Activated naive CD8-positive, alpha-beta T cell treated with anti-CD3 and anti-CD28 coated beads for 36 hours (primary cell): ENCODE measurements at regions not wholly inside any gene's neighbourhood (a gene's known extent, or its start where the extent isn't known, plus 50 kb on each side); places are given as distances from the start of the nearest gene placed in this dataset.
"Not testable (repeated sequence)": the region's sequence is repeated elsewhere in the genome, so short reads cannot be mapped to it uniquely, and the experiment has no call there.

ENCODE experiments used
- DNase-seq: peaks from one replicate; pipeline ENCODE4 v3.0.0; 2021
- H3K27ac Mint-ChIP-seq: one replicate; pipeline ENCODE4 v1.8.0; 2022; ENCODE audit warnings: mild to moderate bottlenecking, moderate library complexity, mixed read lengths
- H3K27me3 Mint-ChIP-seq: one replicate; pipeline ENCODE4 v1.8.0; 2022; ENCODE audit warnings: mild to moderate bottlenecking, mixed read lengths
- H3K36me3 Mint-ChIP-seq: one replicate; pipeline ENCODE4 v1.8.0; 2021; ENCODE audit warnings: mild to moderate bottlenecking, mixed read lengths
- H3K4me1 Mint-ChIP-seq: one replicate; pipeline ENCODE4 v1.8.0; 2021; ENCODE audit warnings: mixed read lengths
- H3K4me3 Mint-ChIP-seq: one replicate; pipeline ENCODE4 v1.8.0; 2022; ENCODE audit warnings: mild to moderate bottlenecking, moderate library complexity, mixed read lengths
- H3K9me3 Mint-ChIP-seq: one replicate; pipeline ENCODE4 v1.8.0; 2022; ENCODE audit warnings: mixed read lengths

GRCh38 chr2:11077411-11077810, 77.9 kb upstream of the SLC66A3 start:
- no peak for DNase-seq
- H3K9me3 Mint-ChIP-seq, result no peaks in the 10 kb centered on the region
- no peaks in the 10 kb centered on the region for H3K36me3 Mint-ChIP-seq
- H3K27me3 Mint-ChIP-seq, result peaks cover 28% of the 10 kb centered on the region
- H3K27ac Mint-ChIP-seq, result no peak overlapping the region
- H3K4me3 Mint-ChIP-seq, result no peak overlapping the region
- H3K4me1 Mint-ChIP-seq, result no peaks in the 10 kb centered on the region

GRCh38 chr2:11079136-11079824, 76.0 kb upstream of the SLC66A3 start:
- Mint-ChIP-seq H3K9me3 (no peaks in the 10 kb centered on the region), H3K27ac (no peak overlapping the region), H3K4me3 (no peak overlapping the region), H3K27me3 (peaks cover 16% of the 10 kb centered on the region), H3K36me3 (no peaks in the 10 kb centered on the region), H3K4me1 (no peaks in the 10 kb centered on the region)
- DNase-seq, result no peak

GRCh38 chr2:11080253-11081115, 74.8 kb upstream of the SLC66A3 start:
- Mint-ChIP-seq H3K36me3 (no peaks in the 10 kb centered on the region), H3K9me3 (no peaks in the 10 kb centered on the region), H3K27me3 (peaks cover 11% of the 10 kb centered on the region), H3K4me3 (no peak overlapping the region), H3K4me1 (no peaks in the 10 kb centered on the region), H3K27ac (no peak overlapping the region)
- DNase-seq, result no peak

- no peak overlapping the region for H3K27ac Mint-ChIP-seq
- no peak overlapping the region for H3K4me3 Mint-ChIP-seq
- DNase-seq, result no peak
- no peaks in the 10 kb centered on the region for H3K36me3 Mint-ChIP-seq
- peaks cover 4% of the 10 kb centered on the region for H3K27me3 Mint-ChIP-seq
- no peaks in the 10 kb centered on the region for H3K9me3 Mint-ChIP-seq
- no peaks in the 10 kb centered on the region for H3K4me1 Mint-ChIP-seq
Observed at GRCh38 chr2:11082880-11083279, 72.4 kb upstream of the SLC66A3 start.

DNA sequence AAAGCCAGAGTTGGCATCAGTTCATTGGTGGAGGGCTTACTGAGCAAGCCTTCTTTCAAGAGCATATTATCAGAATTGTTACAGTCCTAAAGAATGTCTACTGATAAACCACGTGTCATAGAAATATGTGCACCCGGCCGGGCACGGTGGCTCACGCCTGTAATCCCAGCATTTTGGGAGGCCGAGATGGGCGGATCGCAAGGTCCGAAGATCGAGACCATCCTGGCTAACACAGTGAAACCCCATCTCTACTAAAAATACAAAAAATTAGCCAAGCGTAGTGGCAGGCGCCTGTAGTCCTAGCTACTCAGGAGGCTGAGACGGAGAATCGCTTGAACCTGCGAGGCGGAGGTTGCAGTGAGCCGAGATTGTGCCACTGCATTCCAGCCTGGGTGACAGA, 66.4 kb upstream of the SLC66A3 start:
- not testable (repeated sequence) for H3K9me3 Mint-ChIP-seq, H3K27me3 Mint-ChIP-seq, H3K4me1 Mint-ChIP-seq, H3K27ac Mint-ChIP-seq, H3K36me3 Mint-ChIP-seq, DNase-seq, H3K4me3 Mint-ChIP-seq

DNA sequence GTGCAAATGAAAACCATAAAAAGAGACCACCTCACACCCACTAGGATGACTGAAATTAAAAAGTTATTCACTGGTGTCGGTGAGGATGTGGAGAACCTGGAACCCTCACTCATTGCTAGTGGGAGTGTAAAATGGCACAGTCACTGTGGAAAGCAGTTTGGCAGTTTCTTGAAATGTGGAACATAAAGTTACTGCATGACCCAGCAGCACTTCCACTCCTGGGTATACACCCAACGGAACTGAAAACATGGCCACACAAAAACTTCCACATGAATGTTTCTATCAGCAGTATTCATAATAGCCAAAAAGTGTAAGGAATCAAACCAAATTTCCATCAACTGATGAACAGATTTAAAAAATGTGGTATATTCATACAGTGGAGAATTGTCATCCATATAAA, 65.1 kb upstream of the SLC66A3 start:
- Mint-ChIP-seq H3K9me3 (no peaks in the 10 kb centered on the region), H3K4me1 (no peaks in the 10 kb centered on the region), H3K27ac (no peak overlapping the region), H3K36me3 (no peaks in the 10 kb centered on the region), H3K27me3 (no peaks in the 10 kb centered on the region), H3K4me3 (no peak overlapping the region)
- no peak for DNase-seq

DNA sequence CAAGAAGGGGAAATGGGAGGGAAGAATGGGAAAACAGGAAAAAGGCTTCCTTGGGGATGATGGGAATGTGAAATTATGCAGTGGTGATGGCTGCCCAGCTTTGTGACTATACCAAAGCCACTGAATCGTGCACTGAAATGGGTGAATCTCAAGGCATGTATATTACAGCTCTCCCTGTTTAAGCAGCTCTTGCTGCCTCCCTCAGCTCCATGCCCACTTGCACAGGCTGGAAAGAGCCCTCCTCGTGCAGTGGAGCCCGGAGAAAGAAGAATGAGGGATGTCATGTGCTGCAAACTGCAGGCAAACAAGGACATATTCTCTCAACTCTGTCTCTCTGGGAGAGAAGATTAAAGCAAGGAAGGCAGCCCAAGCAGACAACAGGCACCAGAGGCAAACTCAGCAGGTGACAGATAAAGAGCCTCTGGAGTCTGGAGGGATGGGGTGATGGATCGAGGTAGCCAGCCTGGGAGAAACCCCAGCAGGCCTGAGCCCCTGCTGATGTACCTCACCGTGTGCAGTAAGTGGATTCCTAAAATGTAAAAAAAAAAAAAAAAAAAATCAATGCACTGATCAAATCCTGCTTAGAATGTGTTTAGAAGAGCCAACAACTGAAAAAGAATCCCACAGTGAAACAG, 62.4 kb upstream of the SLC66A3 start:
- no peaks in the 10 kb centered on the region for H3K4me1 Mint-ChIP-seq
- DNase-seq, result no peak
- no peaks in the 10 kb centered on the region for H3K9me3 Mint-ChIP-seq
- no peak overlapping the region for H3K27ac Mint-ChIP-seq
- H3K4me3 Mint-ChIP-seq, result no peak overlapping the region
- no peaks in the 10 kb centered on the region for H3K27me3 Mint-ChIP-seq
- no peaks in the 10 kb centered on the region for H3K36me3 Mint-ChIP-seq

GRCh38 chr2:11093467-11093866, 61.8 kb upstream of the SLC66A3 start:
- H3K4me1 Mint-ChIP-seq, result no peaks in the 10 kb centered on the region
- H3K9me3 Mint-ChIP-seq, result no peaks in the 10 kb centered on the region
- no peak overlapping the region for H3K4me3 Mint-ChIP-seq
- no peak overlapping the region for H3K27ac Mint-ChIP-seq
- no peaks in the 10 kb centered on the region for H3K27me3 Mint-ChIP-seq
- H3K36me3 Mint-ChIP-seq, result no peaks in the 10 kb centered on the region
- no peak for DNase-seq

DNA sequence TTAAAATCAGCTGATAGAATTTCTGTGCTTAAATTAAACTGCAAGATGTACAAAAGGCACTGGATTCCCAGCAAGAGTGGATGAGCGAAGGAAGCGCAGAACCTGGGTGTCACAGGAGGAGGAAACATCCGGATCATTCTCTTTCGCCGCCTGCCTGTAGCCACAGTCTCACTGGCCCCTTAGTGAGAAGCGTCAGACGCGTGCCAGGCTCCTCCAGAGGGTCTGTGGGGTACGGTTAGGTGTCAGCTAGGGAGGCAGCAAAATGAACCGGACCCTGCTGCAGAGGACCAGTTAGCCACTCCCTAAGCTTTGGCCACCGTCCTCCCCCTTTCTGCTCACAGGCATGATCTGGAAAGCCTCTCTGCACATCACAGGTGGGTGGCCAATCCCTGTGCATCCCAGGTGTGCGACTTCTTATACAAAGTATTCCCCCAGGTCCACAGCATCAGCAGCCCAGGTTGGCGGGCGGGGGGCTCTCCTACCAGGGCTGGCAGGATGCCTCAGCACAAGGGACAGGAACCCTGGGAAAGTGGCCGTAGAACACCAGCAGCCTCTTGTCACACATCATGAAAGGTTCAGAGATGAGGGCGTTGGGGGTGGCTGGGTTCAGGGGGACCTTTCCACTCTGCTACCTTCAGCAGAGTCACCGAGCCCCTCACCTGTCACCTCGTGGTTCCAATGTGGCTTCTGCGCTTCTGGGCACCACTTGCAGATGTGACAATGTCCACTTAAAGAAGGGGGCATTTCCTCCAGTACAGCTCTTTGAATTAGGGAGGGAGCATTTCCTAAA, 61.1 kb upstream of the SLC66A3 start:
- Mint-ChIP-seq H3K36me3 (no peaks in the 10 kb centered on the region), H3K4me1 (no peaks in the 10 kb centered on the region), H3K4me3 (no peak overlapping the region), H3K27ac (no peak overlapping the region), H3K9me3 (no peaks in the 10 kb centered on the region), H3K27me3 (no peaks in the 10 kb centered on the region)
- no peak for DNase-seq

- Mint-ChIP-seq H3K36me3 (no peaks in the 10 kb centered on the region), H3K4me1 (no peaks in the 10 kb centered on the region), H3K27me3 (no peaks in the 10 kb centered on the region), H3K27ac (no peak overlapping the region), H3K4me3 (no peak overlapping the region), H3K9me3 (no peaks in the 10 kb centered on the region)
- DNase-seq, result no peak
Observed at GRCh38 chr2:11096591-11096990, 58.7 kb upstream of the SLC66A3 start.

DNA sequence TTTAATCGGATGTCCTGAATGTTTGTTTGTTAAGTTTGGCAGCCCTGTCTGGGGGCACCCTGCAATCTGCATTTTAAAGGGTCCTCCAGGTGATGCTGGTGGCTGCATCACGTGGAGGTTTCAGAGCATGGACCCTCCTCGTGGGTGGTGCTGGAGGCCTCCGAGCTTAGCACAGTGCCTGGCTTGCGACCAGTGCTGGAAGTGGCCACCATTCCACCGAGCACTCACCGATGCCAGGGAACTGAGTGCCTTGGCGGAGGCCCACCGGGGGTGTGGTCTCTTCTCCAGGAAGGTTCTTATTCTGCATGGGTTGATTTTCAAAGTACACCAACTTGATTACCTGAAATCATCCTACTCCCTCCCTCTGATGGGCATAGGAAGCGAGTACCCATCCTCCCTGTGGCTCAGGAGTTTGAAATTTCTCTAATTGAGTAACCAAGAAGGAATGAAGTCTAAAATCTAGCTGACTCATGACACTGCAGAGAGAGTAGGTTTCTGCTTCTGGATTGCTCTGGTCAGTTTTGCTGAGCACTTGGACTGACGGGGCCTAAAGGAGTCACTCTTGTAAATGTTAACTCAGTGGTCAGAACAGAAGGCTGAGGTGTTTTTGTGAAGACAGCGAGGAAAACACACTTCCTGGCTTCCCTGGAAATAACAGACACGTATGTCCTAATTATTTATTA, 58.1 kb upstream of the SLC66A3 start:
- no peaks in the 10 kb centered on the region for H3K9me3 Mint-ChIP-seq
- H3K4me1 Mint-ChIP-seq, result no peaks in the 10 kb centered on the region

GRCh38 chr2:11097854-11098387, 57.3 kb upstream of the SLC66A3 start:
- no peaks in the 10 kb centered on the region for H3K36me3 Mint-ChIP-seq
- H3K9me3 Mint-ChIP-seq, result no peaks in the 10 kb centered on the region
- H3K4me3 Mint-ChIP-seq, result no peak overlapping the region
- H3K4me1 Mint-ChIP-seq, result no peaks in the 10 kb centered on the region
- no peak for DNase-seq
- no peaks in the 10 kb centered on the region for H3K27me3 Mint-ChIP-seq
- no peak overlapping the region for H3K27ac Mint-ChIP-seq

More for the DNA sequence above, 58.1 kb upstream of the SLC66A3 start:
- Mint-ChIP-seq H3K36me3 (no peaks in the 10 kb centered on the region), H3K27ac (no peak overlapping the region), H3K27me3 (no peaks in the 10 kb centered on the region), H3K4me3 (no peak overlapping the region)
- no peak for DNase-seq

DNA sequence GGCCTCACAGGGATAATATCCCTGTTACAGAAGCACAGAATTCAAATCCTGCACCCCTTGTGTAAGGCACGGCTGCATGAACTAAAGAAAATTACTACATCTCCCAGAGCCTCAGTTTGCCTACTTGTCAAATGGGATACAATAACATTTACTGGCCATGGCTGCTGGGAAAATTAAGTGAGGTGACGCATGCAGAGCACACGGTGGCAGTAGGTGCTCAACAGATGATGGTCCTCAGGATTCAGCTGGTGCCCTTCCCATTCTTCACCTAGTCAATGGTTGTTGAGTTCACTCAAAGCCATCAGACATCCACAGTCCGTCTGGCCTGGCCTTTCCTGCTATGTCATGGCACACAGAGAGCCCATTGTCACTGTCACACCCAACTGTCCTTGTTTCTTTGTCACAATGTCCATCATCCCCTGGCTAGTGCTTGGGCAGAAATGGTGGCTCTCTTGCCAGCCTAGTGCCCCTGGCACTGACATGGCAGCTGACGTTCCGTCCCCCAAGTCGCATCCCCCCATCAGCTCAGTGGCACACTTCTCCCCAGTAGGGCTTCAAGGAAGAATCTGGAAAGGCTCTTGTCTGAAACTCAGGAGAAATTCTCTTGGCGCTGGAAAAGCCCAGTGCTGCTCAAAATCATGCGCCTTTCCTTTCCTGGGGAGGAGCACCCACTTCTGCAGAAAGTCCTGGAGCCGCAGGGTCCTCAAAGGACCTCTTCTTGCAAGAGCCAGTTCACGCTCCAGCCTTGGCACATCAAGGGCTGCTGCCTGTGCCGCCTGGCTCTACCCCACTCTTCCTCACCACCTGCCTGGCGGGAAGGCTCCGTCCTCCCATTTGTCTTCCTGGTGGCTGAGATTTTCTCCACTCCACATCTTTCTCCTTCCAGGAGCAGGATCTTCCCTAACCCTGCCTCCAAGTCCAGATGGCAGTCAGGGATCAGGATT, 55.9 kb upstream of the SLC66A3 start:
- H3K27ac Mint-ChIP-seq, result no peak overlapping the region
- DNase-seq, result no peak
- no peaks in the 10 kb centered on the region for H3K36me3 Mint-ChIP-seq
- H3K4me3 Mint-ChIP-seq, result no peak overlapping the region
- H3K27me3 Mint-ChIP-seq, result no peaks in the 10 kb centered on the region
- H3K9me3 Mint-ChIP-seq, result no peaks in the 10 kb centered on the region
- H3K4me1 Mint-ChIP-seq, result no peaks in the 10 kb centered on the region
